NCI-H2107 treated with DMSO at 0.1 percent for 48 hours (cell line): ENCODE measurements at regions not wholly inside any gene's neighbourhood (a gene's known extent, or its start where the extent isn't known, plus 50 kb on each side); places are given as distances from the start of the nearest gene placed in this dataset.
"Not testable (repeated sequence)": the region's sequence is repeated elsewhere in the genome, so short reads cannot be mapped to it uniquely, and the experiment has no call there.

Source experiments
- DNase-seq: peaks from one replicate; lab custom pipeline; 2025; ENCODE audit not compliant: unreplicated experiment; lab: John Stamatoyannopoulos, UW

DNA sequence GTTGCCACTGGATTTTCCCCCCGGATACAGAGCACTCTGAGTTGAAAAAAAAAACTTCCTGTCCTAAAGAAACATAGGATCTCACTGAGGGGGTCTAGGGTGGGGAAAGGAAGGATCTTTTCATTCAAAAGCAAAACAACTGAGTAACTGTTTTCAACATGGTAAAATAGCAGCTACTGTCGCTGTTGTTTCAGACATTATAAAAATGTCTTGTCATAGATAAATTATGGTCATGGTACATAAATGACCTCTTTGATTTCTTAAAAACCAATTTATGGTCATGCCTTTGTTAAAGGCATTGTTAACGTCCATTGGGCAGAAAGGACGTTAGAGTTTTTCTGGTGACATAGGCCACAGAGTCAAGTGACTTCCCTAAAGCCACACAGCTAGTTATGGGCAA lies 180.4 kb upstream of the DTNBP1 start:
- DNase-seq, result no peak

DNA sequence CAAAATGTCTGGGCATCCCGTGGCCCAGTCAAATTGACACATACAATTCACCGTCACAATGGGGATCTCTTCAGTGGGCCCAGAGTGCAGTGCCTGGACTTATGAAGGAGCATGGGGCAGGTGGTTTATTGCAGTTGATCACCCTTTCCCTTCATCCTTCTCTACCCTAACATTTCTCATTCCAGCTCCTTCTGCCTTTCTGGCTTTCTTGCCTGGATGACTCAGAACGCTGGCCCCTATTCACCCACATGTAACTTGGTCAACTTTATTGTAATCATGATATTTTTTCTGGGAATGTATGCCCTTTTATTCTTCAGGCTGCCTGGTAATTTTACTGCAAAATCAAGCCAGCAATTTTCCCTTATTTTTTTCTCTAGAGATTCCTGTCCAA lies 179.9 kb upstream of the DTNBP1 start:
- DNase-seq, result no peak

DNA sequence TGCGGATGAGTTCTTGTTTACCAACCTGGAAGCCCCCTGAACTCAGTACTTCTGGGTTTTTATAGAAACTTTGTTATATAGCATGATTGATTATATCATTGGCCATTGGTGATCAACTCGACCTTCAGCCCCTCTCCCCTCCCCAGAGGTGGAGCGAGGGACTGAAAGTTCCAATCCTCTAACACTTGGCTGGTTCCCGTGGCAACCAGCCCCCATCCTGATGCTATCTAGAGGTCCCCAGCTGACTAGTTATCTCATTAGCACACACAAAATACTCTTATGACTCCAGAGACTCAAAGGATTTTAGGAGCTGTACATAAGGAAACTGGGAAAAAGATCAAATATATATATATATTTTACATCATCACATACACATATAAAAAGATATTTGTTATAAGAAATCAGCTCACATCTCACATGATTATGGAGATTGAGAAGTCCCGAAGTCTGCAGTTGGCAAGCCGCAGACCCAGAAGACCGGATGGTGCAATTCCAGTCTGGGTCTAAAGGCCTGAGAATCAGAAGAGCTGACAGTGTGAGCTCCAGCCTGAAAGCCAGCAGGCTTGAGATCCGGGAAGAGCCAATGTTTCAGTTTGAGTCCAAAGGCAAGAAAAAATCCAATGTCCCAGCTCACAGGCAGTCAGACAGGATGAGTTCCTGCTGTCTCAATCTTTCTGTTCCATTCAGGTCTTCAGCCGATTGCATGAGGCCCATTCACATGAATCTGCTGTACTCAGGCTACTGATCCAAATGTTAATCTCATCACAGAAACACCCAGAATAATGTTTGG lies 179.3 kb upstream of the DTNBP1 start:
- DNase-seq, result no peak

DNA sequence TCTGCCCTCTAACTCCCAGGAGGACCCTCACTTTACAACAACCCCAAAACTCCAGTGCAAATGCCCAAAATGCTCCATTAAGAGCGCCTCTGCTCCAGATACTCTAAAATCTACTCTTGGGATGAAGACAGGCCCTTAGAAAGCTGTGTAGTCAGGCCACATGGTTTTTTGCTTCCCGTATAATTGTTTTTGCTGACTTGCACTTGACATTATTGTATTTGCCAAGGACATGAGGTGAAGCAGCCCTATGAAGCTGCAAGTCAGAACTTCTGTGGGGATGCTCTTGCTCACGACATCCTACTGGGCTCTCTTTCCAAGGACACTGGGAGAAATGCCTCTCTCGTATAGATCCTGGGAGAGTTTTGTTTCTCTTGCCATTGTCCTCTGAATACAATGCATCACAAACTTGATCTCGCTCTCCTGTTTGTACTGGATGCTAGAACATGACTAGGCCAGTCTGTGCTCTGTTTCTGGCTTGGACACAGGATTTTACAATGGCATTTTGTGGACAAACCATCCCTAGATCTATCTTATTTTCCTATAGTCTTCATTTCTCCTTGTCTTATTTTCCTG lies 177.2 kb upstream of the DTNBP1 start:
- DNase-seq, result no peak

DNA sequence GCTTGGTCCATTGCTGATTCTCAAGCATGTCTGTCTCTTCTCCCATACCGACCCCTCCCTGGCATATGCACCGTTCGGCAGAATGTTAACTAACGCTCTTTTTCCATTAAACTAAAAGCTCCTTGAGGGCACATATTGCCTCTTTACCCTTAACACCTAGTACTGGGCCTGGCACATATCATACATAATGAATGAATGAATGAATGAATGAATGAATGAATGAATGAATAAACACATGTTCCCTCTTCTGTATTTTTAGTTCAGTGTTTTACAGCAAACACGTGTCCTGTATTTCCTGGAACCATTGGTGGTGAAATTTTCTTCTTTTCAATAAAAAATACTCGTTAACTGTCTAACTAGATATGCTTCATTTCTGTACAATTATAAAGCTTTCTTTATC lies 174.4 kb upstream of the DTNBP1 start:
- DNase-seq, result no peak

DNA sequence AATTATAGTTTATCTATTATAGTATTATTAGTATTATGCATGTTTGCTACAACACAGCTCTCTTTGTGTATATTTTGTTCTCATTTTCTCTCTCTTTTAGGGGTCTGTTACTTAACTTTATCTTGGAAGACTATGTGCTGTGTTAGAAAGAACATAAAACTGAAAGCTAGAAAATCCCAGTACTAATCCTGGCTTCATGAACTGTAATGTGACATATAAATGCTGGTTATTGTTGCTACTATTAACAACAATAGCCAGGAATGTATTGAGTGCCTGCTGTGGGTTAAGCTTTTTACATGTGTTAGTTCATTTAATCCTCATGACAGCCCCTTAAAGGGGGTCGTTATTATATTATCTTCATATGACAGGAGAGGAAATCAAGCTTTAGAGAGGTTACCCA lies 170.0 kb upstream of the DTNBP1 start:
- no peak for DNase-seq

DNA sequence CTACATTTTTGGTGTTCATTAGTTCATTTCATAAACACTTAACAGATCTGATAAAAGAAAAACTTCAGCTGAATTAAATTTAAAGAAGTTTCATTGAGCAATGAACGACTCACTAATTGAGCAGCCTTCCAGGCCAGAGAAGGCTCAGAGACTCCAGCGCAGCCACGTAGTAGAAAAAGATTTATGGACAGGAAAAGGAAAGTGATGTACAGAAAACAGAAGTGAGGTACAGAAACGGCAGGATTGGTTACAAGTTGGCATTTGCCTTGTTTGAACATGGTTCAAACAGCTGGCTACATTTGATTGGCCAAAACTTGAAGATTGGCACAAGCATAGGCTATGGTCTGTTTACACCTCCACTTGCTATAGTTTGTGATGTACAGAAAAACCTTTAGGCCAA lies 166.3 kb upstream of the DTNBP1 start:
- no peak for DNase-seq

DNA sequence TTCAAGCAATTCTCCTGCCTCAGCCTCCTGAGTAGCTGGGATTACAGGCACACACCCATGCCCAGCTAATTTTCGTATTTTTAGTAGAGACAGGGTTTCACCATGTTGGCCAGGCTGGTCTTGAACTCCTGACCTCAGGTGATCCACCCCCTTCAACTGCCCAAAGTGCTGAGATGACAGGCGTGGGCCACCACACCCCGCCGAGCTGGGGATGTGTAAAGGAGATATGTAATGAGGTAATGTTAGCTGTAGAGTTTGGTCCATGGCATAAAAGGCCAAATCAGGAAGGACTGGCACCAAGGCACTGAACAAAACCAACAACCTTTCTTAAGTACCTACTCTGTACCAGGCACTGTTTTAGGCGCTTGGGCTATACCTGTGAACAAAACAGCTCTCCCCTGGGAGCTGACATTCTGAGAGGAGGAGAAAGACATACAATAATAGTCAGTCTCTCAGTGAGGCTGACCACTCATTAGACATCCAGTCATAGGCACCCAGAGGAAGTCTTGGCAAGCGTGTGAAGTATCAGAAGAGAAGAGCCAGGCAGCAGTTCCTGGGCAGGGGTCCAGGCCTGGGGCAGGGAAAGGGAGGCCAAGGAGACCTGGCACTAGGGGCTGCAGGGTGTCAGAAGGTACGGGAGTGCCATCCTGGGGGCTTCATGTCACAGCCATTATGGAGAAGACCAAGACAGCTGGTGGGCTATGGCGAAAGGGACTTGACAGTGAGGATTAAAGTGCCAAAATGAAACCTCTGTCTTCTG lies 164.8 kb upstream of the DTNBP1 start:
- no peak for DNase-seq

DNA sequence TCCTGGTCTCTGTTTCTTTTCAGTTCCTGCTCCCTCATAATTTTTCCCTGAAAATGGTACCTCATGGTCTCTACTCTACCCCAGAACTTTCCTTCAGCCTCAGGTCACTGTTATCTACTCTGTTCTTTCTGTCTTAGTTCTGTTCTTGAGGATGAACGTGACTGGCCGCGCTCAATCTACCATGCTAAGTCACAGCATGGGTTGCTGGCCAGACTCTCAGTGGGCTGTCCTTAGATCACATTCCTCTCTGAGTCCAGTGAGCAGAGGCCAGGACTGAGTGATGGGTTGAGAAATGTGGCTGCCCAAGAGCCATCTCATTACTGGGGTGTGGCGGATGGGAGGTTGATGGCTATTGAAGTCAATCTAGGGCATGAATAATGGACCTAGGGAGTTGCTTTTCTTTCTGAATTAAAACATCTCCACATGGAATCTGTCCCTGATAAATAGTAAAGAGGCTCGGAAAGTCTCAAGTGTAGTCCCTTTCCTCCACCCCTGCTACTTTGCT lies 164.0 kb upstream of the DTNBP1 start:
- no peak for DNase-seq

DNA sequence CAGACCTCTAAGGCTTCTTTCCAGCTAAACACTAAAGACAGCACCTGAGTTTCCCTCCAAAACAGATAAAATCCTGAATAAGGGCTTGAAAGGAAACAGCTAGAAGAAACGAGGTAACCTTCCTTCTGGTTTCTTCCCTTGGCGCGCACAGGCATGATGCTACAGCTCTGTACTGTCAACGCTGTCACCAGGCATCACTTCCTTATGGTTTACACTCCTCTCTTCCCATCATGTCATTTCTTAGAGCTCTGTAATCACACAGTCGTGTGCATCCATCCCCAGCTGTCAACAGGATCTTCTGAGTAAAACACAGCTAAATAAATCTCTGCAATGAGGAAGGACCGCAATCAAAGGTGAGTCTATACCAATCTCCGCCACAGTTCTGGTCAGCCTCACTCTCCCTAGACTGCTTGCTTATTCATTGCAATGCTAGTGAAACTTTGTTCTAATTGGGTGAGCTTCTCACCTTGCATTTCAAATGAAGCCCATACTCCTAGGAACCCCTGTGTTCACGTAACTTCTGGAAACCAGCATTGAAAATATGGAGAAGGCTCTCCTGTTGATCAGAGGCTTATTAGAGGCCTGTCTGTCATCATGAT lies 162.6 kb upstream of the DTNBP1 start:
- no peak for DNase-seq

DNA sequence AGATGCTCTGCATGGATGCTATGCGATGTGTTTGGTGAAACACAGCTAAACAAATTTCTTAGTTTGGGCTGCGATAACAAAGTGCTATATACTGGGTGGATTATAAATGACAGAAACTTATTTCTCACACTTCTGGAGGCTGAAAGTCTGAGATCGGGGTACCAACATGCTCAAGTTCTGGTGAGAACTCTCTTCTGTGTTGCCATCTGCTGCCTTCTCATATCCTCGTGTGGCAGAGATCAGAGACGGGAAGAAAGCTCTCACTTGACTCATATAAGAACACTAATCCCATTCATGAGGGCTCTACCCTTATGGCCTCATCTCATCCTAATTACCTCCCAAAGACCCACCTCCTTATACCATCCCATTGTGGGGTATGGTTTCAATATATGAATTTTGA lies 162.0 kb upstream of the DTNBP1 start:
- DNase-seq, result no peak

DNA sequence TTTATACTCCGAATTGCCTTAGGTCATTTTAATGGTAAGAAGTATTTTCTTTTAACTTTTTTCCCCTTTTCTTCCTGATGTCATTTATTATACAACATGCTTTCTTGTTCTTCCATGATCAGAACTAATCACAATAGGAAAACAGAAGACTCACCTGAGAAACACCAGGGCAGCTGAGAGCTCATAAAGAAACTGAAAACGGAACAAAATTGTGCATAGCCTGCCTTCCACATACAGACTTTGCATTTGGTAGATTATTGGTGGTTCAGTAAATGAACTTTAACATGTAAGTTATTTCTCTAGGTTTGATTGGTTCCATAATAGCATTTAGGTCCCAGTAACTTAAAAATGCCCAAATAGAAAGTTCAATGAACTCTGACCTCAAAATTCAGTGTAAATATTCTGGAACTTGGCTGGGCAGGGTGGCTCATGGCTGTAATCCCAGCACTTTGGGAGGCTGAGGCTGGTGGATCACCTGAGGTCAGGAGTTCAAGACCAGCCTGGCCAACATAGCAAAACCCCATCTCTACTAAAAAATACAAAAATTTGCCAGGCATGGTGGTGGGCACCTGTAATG lies 161.1 kb upstream of the DTNBP1 start:
- no peak for DNase-seq

DNA sequence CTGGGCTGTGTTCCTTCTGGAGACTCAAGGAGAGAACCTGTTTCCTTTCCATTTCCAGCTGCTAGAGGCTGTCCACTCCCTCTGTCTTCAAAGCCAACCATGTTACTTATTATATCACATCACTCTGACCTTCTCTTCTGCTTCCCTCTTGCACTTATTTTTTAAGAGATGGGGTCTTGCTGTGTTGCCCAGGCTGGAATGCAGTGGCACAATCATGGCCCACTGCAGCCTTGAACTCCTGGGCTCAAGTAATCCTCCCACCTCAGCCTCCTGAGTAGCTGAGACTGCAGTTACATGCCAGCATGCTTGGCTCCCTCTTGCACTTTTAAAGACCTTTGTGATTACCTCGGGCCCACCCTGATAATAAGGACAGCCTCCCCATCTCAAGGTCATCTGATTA lies 160.0 kb upstream of the DTNBP1 start:
- DNase-seq, result no peak

DNA sequence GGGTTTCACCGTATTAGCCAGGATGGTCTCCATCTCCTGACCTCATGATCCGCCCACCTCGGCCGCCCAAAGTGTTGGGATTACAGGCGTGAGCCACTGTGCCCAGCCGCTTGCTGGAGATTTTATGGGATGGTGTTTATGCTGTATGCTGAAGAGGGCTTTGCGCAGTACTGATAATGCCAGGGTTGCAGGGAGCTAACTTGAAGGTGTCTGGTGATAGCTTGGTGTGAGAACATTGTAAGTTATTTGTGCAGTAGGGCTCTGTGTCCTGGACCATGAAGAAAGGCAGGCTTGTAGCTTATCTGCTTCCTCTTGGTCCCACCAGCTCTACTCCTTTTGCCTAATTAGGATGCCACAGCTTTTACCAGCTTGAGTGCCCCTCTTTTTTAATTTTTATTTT lies 157.0 kb upstream of the DTNBP1 start:
- no peak for DNase-seq

DNA sequence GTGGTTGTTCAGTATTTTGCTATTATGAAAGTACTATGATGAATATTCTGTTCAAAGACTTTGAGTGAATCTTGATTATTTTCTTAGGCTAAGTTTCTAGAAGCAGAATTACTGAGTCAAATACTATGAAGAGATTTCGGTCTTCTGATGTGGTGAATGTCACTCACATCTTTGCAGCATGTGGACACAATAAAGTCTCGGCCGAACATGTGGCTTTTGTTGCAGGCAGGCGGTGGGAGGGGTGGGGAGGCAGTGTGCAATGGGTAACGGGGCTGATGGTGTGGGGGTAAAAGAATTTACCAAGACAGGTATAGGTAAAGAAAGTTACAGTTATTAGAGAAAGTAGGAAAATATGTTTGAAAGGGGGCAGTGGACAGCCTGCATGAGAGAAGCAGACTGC lies 156.4 kb upstream of the DTNBP1 start:
- DNase-seq, result no peak

DNA sequence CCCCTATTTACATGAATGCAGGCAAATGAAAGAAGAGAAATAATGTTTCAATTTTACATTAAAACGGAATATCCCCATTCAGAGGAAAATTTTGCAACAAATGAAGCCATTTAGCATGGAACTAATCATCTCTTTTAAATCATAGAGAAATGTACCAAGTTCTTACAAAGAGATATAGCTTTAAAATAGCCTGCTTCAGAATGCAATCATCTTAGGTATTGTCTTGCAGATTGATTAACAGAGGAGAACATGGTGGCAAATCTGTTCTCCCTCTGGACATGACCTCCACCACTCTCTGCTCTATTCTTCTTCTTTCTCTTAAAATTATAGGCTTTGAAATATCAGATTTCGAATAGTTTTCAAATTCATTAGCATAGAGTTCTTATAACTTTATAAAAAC lies 155.7 kb upstream of the DTNBP1 start:
- DNase-seq, result no peak

DNA sequence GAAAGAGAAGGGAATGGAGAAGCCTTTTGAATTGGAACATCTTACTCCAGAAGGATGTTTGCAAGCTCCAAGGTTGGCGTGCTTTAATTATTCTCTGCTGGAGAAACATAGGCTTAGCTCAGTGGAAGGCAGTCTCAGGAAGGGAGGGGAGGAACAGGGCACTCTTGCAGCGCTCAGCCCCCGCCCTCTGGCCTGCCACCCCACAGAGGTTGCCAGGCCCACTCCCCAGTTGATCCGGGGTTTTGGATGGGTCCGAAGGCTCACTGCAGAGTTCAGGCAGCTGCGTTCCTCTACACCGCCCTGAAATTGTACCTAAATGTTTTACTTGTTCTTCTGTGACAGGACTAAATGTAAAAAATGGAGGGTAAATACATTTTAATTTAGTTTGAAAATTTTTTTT lies 155.2 kb upstream of the DTNBP1 start:
- DNase-seq, result no peak

DNA sequence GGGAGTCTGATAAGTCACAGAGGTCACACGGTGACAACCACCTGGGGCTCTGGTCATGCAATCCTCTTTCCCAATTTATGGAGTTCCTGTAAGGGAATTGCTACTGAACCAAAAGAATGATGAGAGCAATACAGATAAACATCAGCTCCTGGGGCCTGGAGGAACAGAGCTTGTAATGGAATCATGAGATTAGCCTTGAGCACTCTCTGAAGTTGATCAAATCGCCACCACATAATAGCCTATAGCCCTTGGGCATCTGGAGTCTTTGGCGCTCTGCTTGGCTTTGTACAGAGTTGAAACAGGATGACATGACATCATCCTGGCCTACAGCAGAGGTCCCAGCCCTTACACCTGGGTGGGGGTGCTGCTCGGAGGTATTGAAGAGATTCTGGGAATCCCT lies 154.3 kb upstream of the DTNBP1 start:
- no peak for DNase-seq

DNA sequence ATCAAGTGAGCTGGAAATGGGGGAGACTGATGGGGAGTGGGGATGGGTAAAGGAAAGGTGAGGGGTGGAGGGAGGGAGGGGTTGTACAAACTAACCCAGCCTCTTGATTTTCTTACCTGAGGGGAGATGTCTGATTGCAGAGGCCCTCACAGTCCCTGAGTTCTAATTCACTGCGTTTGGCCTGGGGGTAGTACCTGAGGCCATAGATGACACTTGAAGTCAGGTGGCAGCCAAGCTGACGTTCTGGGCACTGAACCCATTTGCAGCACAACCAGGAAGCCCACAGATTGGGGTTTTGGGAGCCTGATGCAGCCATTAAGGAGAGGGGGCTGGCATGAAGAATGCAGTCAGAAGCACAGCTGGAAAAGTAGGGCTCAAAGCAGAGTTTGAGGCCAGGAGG lies 153.8 kb upstream of the DTNBP1 start:
- no peak for DNase-seq

DNA sequence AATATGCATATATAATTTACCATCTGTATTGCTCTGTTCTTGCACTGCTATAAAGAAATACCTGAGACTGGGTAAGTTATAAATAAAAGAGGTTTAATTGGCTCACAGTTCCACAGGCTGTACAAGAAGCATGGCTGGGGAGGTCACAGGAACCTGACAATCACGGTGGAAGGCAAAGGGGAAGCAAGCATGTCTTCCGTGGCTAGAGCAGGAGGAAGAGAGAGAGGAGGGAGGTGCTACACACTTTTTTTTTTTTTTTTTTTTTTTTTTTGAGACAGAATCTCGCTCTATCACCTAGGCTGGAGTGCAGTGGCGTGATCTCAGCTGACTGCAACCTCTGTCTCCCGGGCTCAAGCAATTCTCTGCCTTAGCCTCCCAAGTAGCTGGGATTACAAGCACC lies 150.9 kb upstream of the DTNBP1 start:
- not testable (repeated sequence) for DNase-seq

DNA sequence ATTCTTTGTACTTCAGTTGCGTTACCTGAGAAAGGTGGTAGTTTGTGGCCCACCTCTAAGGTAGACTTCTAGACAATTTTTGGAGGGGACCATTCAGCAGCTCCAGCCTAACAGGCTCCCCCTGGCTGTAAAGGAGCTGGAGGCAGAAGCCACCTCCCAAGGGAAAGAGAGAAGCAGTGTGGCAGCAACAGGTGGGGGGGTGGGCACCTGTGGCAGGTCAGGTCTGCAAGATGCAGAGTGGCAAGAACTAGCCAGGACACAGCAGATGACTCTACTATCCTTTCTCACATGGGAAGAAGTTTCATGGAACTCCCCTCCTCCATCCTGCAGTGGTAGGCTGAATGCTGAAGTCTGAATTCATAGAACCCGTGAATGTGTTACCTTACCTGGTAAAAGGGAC lies 148.3 kb upstream of the DTNBP1 start:
- DNase-seq, result no peak
